ENCODE measurements at regions not wholly inside any gene's neighbourhood (a gene's known extent, or its start where the extent isn't known, plus 50 kb on each side); places are given as distances from the start of the nearest gene placed in this dataset.

GRCh38 chr3:115324056-115324455, 177.0 kb upstream of the ZBTB20 start:
- Histone ChIP-seq H3K9me3 (ENCODE audit: control insufficient read depth, insufficient read depth, low read depth, low read length) (no peaks in the 10 kb centered on the region), H4K20me1 (ENCODE audit: control insufficient read depth, extremely low read depth, insufficient read depth, low read length) (no peaks in the 10 kb centered on the region), H3K36me3 (ENCODE audit: control insufficient read depth, insufficient read depth, low read length) (no peaks in the 10 kb centered on the region), H2AFZ (ENCODE audit: low read length) (no peak overlapping the region), H3K79me2 (ENCODE audit: control insufficient read depth, insufficient read depth, low read length) (no peaks in the 10 kb centered on the region), H3K4me1 (ENCODE audit: control insufficient read depth, extremely low read depth, insufficient read depth, low read length) (no peaks in the 10 kb centered on the region), H3K27ac (ENCODE audit: insufficient read depth, low read length) (no peak overlapping the region), H3K27me3 (ENCODE audit: control insufficient read depth, insufficient read depth, low read length) (no peaks in the 10 kb centered on the region), H3K4me3 (replicated peaks in 1 of 4; ENCODE audit: control extremely low read depth in 1 of 4, insufficient read depth in 1 of 4, low read depth in 3 of 4, low read length in 4 of 4) (no peak overlapping the region), H3K4me2 (ENCODE audit: extremely low read depth, insufficient read depth, low read length) (no peak overlapping the region), H3K9ac (ENCODE audit: insufficient read depth, low read length) (no peak overlapping the region)
- no peak for TF ChIP-seq CTCF (conservative IDR thresholded peaks at IDR 0.05 in 1 of 2, IDR thresholded peaks at IDR 0.05 in 1 of 2; ENCODE audit: low read depth in 1 of 2, low read length in 2 of 2)
- DNase-seq (ENCODE audit: low read depth in 2 of 2) = no peak

GRCh38 chr3:115325539-115325938, 178.5 kb upstream of the ZBTB20 start:
- no peak for TF ChIP-seq EZH2 (IDR thresholded peaks at IDR 0.05; ENCODE audit: low read length, missing control alignments)
- TF ChIP-seq CTCF (conservative IDR thresholded peaks at IDR 0.05 in 1 of 2, IDR thresholded peaks at IDR 0.05 in 1 of 2; ENCODE audit: low read depth in 1 of 2, low read length in 2 of 2) = no peak
- H3K4me3 ChIP-seq (replicated peaks in 1 of 4; ENCODE audit: control extremely low read depth in 1 of 4, insufficient read depth in 1 of 4, low read depth in 3 of 4, low read length in 4 of 4) = no peak overlapping the region
- no peak overlapping the region for H3K27ac ChIP-seq (ENCODE audit: insufficient read depth, low read length)
- H3K9ac ChIP-seq (ENCODE audit: insufficient read depth, low read length) = no peak overlapping the region
- no peak overlapping the region for H3K4me2 ChIP-seq (ENCODE audit: extremely low read depth, insufficient read depth, low read length)
- H3K36me3 ChIP-seq (ENCODE audit: control insufficient read depth, insufficient read depth, low read length) = no peaks in the 10 kb centered on the region
- no peaks in the 10 kb centered on the region for H3K9me3 ChIP-seq (ENCODE audit: control insufficient read depth, insufficient read depth, low read depth, low read length)
- no peaks in the 10 kb centered on the region for H4K20me1 ChIP-seq (ENCODE audit: control insufficient read depth, extremely low read depth, insufficient read depth, low read length)
- DNase-seq (ENCODE audit: low read depth in 2 of 2) = peak; percentile 55 to 61
- no peaks in the 10 kb centered on the region for H3K79me2 ChIP-seq (ENCODE audit: control insufficient read depth, insufficient read depth, low read length)
- no peaks in the 10 kb centered on the region for H3K4me1 ChIP-seq (ENCODE audit: control insufficient read depth, extremely low read depth, insufficient read depth, low read length)
- no peak overlapping the region for H2AFZ ChIP-seq (ENCODE audit: low read length)
- no peaks in the 10 kb centered on the region for H3K27me3 ChIP-seq (ENCODE audit: control insufficient read depth, insufficient read depth, low read length)

GRCh38 chr3:115330430-115330829, 183.3 kb upstream of the ZBTB20 start:
- Histone ChIP-seq H3K9me3 (ENCODE audit: control insufficient read depth, insufficient read depth, low read depth, low read length) (no peaks in the 10 kb centered on the region), H3K4me2 (ENCODE audit: extremely low read depth, insufficient read depth, low read length) (no peak overlapping the region), H3K4me3 (replicated peaks in 1 of 4; ENCODE audit: control extremely low read depth in 1 of 4, insufficient read depth in 1 of 4, low read depth in 3 of 4, low read length in 4 of 4) (no peak overlapping the region), H2AFZ (ENCODE audit: low read length) (no peak overlapping the region), H3K79me2 (ENCODE audit: control insufficient read depth, insufficient read depth, low read length) (no peaks in the 10 kb centered on the region), H3K36me3 (ENCODE audit: control insufficient read depth, insufficient read depth, low read length) (no peaks in the 10 kb centered on the region), H3K27me3 (ENCODE audit: control insufficient read depth, insufficient read depth, low read length) (no peaks in the 10 kb centered on the region), H3K9ac (ENCODE audit: insufficient read depth, low read length) (no peak overlapping the region), H3K4me1 (ENCODE audit: control insufficient read depth, extremely low read depth, insufficient read depth, low read length) (no peaks in the 10 kb centered on the region), H3K27ac (ENCODE audit: insufficient read depth, low read length) (no peak overlapping the region), H4K20me1 (ENCODE audit: control insufficient read depth, extremely low read depth, insufficient read depth, low read length) (no peaks in the 10 kb centered on the region)
- DNase-seq (ENCODE audit: low read depth in 2 of 2) = peak; percentile 35 to 82
- TF ChIP-seq EZH2 (IDR thresholded peaks at IDR 0.05; ENCODE audit: low read length, missing control alignments) (no peak), CTCF (conservative IDR thresholded peaks at IDR 0.05 in 1 of 2, IDR thresholded peaks at IDR 0.05 in 1 of 2; ENCODE audit: low read depth in 1 of 2, low read length in 2 of 2) (no peak)
